ENCODE measurements at regions not wholly inside any gene's neighbourhood (a gene's known extent, or its start where the extent isn't known, plus 50 kb on each side); places are given as distances from the start of the nearest gene placed in this dataset.

DNA sequence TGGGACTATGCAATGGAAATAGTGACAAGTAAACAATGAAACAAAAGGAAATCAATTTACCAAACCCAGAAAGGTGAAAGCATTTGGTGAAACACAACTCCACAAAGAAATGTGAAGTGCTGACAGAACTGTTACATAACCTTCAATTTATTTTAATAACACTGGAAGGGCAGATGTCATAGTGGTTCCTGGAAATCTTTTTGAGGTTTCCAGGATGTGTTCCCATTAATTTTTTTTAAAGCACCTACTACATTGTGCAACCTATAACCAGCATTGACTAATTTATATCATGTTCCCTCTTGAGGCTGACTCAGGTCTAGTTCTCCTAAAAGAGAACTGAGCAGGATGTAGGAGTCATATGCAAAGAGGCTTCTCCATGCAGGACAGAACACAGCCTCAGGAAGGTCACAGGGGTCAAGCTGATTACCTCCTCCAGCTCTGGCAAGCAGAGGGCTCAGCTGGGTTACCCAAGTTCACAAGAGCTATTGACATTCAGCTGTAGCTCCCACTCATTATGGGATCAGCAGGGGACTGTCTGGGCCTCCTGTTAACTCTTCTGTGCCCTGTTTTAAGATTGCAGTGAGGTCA, 157.1 kb upstream of the NRIP1 start:
- TF ChIP-seq EZH2 (IDR thresholded peaks at IDR 0.05; ENCODE audit: borderline replicate concordance, low read length) (no peak), CTCF (conservative IDR thresholded peaks at IDR 0.05 in 1 of 2, IDR thresholded peaks at IDR 0.05 in 1 of 2; ENCODE audit: extremely low read depth in 1 of 2, insufficient read depth in 1 of 2, low read depth in 1 of 2, low read length in 2 of 2) (peak in 1 of 2 donors; percentile 8)
